GM12864 (cell line): ENCODE measurements at regions not wholly inside any gene's neighbourhood (a gene's known extent, or its start where the extent isn't known, plus 50 kb on each side); places are given as distances from the start of the nearest gene placed in this dataset.

ENCODE experiments used
- DNase-seq: peaks from one replicate; pipeline ENCODE4 v3.0.0-alpha.2; 2011; ENCODE audit warnings: low read depth
- H3K4me3 ChIP-seq: 2 replicates; pipeline ENCODE4 v1.5.1; 2011; ENCODE audit warnings: mild to moderate bottlenecking, low read depth, low read length, control low read depth
- CTCF ChIP-seq: IDR thresholded peaks from 2 replicates; pipeline ENCODE4 v1.5.1; 2011; ENCODE audit warnings: low read depth, mild to moderate bottlenecking, moderate library complexity, low read length, control low read depth, inconsistent platforms; ENCODE audit errors: missing control alignments

- no peak overlapping the region for H3K4me3 ChIP-seq
- TF ChIP-seq CTCF: no peak
- DNase-seq: no peak
These were observed 281.1 kb downstream of the SPRY2 start for GRCh38 chr13:80059789-80060188.

- H3K4me3 ChIP-seq: no peak overlapping the region
- no peak for TF ChIP-seq CTCF
- no peak for DNase-seq
These were observed 282.3 kb downstream of the SPRY2 start for GRCh38 chr13:80058626-80059025.

DNA sequence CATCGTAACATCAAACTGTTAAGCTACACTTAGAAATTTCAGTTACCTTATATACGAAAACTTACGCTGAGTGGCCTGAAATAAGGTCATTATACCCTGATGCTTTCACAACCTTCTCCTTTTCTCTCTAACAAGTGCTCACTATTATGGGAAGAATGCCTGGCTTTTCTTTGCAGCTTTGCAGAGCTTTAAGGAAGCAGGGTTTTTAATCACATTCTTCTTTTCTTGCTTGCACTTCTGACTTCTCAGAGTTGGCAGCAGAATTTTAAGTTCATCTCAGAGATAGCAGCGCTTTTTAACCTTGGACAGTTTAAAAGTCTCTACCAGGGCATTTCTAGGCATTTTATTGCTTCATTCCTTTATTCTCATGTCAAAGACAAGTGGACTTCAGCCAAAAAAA, 285.1 kb downstream of the SPRY2 start:
- H3K4me3 ChIP-seq: no peak overlapping the region
- no peak for TF ChIP-seq CTCF
- DNase-seq: no peak

DNA sequence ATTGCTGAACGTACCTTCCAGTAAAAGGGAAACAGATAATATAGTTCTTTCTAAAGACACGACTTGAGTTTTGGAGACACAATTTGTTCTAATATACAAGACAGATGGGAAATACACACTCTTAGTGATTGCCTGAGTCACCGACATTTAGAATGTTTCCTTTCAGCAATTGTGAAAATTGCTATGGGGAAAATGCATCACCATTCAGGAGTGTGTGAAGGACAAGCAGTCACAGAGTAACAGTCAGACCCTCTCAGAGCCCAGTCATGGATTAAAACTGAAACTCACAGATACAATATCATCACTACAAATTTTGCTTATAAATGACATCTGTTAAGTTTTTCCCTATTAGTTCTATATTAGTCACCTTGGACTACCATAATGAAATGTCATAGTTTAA, 286.1 kb downstream of the SPRY2 start:
- H3K4me3 ChIP-seq: no peak overlapping the region
- no peak for DNase-seq
- TF ChIP-seq CTCF: no peak

DNA sequence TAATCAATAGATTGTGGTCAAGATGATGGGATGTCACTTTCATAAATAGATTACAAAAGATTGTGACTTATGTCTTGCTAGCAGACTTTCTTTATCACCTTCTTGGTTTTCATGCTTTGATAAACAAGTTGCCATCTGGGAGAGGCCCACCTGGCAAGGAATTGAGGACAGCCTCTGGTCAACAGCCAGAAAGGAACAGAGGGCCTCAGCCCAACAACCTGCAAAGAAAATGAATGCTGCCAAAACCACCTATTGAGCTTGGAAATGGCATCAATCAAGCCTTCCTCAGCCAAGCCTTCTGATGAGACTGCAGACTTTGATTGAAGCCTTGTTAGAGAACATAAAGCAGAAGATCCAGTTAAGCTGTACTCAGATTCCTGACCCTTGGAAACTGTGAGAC, 288.6 kb downstream of the SPRY2 start:
- no peak for TF ChIP-seq CTCF
- no peak overlapping the region for H3K4me3 ChIP-seq
- no peak for DNase-seq

DNA sequence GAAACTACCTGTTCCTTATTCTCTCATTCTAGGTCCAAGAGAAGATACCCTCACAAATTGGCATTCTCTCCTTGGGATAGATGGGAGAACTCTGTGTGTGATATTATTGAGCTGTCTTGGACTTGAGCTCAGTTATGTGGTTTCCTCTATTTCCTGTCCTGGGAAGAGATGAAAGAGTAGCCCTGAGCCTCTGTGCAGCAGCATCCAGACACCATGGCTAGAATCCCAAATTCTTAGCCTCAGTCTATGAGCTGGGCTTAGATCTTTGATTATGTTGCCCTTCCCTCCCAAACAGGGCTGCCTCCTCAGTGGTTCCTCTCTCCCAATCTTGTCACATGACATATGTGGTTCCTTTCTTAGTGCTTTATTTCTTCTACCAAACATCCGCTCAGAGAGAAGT, 290.7 kb downstream of the SPRY2 start:
- TF ChIP-seq CTCF: no peak
- H3K4me3 ChIP-seq: no peak overlapping the region
- no peak for DNase-seq

- no peak for TF ChIP-seq CTCF
- DNase-seq: peak; percentile 74
- no peak overlapping the region for H3K4me3 ChIP-seq
These were observed 292.1 kb downstream of the SPRY2 start for GRCh38 chr13:80048802-80049201.
